Hepatic stellate cell (primary cell): ENCODE measurements at regions not wholly inside any gene's neighbourhood (a gene's known extent, or its start where the extent isn't known, plus 50 kb on each side); places are given as distances from the start of the nearest gene placed in this dataset.
"Not testable (repeated sequence)": the region's sequence is repeated elsewhere in the genome, so short reads cannot be mapped to it uniquely, and the experiment has no call there.

Experiments
- DNase-seq: peaks from one replicate; pipeline ENCODE4 v3.0.0; 2011; ENCODE audit warnings: low spot score

- DNase-seq = no peak
These were observed 408.8 kb upstream of the FZD8 start for GRCh38 chr10:36050763-36051499.

DNA sequence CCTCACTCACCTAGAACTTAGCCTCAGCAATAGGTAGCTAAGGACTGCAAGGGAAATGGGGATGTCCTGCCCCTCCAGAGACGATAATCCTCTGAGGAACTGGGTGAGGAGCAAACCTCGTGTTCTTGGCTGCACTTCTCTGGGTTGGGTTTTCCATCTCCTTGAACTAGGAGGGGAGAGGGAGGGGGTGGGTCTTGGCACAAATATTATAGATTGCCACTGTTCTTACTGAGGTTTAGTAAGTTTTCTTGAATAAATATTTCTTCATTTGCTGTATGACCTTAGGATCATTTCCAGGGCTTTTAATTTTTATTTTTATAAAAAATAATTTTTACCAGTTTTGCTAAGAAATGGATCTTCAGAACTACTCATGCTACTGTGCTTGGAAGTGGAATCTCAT is 406.7 kb upstream of the FZD8 start:
- DNase-seq = no peak

DNA sequence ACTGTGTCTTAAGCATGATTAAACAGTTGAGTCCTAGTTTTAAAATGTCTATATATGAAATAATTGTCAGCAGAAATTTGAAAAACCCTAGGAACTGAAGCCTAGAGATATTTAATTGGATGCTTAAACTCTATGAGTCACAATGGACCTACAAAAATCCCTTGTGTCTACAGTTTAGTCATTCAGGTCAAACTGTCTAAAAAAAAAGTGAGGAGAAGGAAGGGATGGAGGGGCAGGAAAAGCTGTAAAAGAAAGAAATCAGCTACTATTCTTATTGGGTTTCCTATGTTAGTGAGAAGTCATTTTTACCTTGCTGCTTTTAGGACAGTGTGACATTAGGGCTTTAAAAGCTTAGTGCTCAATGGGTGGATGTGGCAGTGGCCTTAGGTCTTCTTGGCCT is 406.1 kb upstream of the FZD8 start:
- DNase-seq = no peak

DNA sequence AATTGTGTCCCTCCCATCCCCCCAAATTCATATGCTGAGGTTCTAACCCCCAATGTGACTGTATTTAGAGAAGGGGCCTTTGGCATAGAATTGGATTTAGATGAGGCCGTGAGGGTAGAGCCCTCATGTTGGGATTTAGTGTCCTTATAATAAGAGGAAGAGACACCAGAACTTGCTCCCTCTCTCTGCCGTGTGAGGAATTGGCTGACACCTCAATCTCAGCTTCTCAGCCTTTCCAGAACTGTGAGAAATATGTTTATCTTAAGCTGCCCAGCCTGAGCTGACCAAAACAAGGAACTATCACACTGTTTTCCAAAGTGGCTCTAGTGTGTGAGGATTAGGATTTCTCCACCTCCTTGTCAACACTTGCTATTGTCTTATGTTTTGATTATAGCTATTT is 400.0 kb upstream of the FZD8 start:
- DNase-seq = no peak

- DNase-seq = no peak
These were observed 396.3 kb upstream of the FZD8 start for GRCh38 chr10:36038316-36038955.

GRCh38 chr10:36036137-36036536 is 394.0 kb upstream of the FZD8 start:
- DNase-seq = no peak

DNA sequence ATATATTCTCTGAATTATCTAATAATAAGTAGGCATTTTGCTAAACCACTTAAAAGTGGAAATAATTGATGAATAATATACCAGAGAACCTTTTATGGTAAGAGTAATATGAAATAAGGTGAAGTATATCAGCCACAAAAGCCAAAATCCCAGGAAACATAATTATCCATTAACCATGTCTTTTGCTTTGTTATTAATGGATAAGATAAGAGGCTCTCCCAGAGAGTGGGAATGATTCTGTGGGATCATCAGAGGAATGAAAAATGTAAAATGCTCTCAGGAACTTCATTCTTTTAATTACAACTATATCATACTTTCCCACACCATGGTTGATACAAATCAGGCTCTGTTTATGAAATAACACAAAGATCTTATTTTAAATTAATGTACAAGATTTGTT is 391.7 kb upstream of the FZD8 start:
- DNase-seq = no peak

- DNase-seq = no peak
These were observed 388.4 kb upstream of the FZD8 start for GRCh38 chr10:36030516-36030915.

DNA sequence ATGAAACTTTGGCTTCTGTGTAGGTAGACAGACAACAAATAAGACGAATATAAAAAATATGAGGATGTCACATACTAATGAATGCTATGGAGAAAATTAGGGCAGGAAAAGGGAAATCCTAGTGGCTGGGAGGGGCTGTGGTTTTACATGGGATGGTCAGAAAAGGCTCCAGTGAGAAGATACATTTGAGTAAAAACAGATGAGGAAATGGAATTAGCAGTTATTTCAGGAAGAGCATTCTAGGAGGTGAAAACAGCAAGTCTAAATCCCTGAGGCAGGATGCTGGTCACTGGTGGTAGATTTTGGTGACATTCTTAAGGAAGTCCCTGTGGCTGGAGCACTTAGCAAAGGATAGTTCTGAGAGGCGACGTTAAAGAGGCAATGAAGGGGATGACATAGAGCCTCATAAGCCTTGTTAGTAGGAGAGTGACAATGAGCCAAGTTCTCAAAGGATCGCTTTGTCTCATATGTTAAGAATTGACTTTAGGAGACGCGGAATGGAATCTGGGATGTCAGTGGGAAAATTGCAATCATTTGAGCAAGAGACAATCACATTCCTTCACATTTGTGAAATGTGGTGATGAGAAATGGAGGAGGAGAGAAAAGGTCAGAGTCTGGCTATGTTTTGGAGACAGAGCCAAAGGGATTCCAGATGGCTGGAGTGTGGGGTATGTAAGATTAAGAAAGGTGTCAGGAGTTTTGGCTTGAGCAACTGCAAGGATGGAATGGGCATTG is 384.7 kb upstream of the FZD8 start:
- DNase-seq = no peak

DNA sequence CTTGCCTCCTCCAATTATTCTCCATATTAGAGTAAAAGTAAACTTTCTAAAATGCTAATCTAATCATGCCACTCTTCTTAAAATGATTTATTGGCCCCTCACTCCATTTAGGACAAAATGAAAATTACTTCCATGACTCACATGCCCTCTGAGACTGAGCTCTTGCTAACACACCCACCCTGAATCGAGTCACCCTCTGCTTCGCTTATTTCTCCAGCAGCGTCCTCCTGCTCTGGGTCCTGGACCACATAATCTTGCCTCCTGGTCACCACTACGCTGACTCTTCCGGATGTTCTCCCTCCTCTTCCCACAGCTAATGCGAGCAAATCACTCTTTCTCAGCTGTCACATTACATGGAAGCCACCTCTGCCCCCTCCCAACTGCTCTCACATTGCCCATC is 384.0 kb upstream of the FZD8 start:
- no peak for DNase-seq

DNA sequence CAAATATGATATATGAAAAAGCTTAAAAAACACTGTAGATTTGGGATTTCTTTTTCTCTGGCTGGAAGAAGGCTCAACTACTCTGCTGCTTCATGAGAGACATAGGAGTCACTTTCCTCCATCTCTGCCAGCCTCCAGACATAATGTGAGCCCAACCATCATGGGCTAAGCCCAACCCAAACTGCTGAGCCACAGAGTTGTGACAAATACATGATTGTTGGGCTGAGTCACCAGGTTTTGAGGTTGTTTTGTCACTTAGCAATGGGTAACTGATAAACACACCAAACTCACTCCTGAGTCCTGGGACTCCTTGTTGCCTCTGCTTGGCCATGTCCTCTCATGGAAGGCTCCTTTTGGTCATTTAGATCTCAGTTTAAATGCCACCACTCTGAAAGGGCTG is 381.8 kb upstream of the FZD8 start:
- peak; percentile 75 for DNase-seq

- DNase-seq = no peak
These were observed 379.0 kb upstream of the FZD8 start for GRCh38 chr10:36021096-36021495.

GRCh38 chr10:36019749-36020148 is 377.7 kb upstream of the FZD8 start:
- DNase-seq = no peak

- DNase-seq = no peak
These were observed 376.9 kb upstream of the FZD8 start for GRCh38 chr10:36018996-36019395.

DNA sequence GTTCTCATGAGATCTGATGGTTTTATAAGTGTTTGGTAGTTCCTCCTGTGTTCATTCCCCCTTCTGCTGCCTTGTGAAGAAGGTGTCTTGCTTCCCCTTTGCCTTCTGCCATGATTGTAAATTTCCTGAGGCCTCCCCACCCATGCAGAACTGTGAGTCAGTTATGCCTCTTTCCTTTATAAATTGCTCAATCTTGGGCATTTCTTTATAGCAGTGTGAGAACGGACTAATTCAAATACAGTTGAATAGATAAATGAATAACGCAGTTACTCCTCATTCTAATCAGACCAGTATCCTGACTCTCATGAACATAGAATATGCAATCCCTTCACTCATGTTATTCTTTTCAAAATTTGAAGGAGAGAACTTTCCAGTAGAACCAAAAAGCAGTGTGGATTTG is 375.0 kb upstream of the FZD8 start:
- no peak for DNase-seq

GRCh38 chr10:36007369-36007768 is 365.3 kb upstream of the FZD8 start:
- no peak for DNase-seq

GRCh38 chr10:36003688-36004087 is 361.6 kb upstream of the FZD8 start:
- no peak for DNase-seq

- DNase-seq = no peak
These were observed 361.0 kb upstream of the FZD8 start for GRCh38 chr10:36003031-36003600.

- DNase-seq = no peak
These were observed 360.3 kb upstream of the FZD8 start for GRCh38 chr10:36002445-36002844.

DNA sequence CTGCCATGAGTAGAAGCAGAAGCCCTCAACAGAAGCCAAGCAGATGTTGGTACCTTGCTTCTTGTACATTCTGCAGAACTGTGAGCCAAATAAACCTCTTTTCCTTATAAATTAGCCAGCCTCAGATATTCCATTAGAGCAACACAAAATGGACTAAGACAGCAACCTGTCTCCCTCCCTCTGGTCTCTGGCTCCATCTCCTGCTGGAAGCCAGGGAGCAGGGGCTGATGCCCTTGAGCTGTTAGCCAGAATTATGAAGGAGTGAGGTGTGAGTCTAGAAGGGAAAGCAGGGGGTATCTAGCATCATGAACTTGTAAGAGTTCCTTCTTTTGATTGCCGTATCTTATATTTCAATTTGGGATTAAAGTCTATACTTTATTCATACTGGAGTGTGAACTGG is 358.7 kb upstream of the FZD8 start:
- DNase-seq = not testable (repeated sequence)

DNA sequence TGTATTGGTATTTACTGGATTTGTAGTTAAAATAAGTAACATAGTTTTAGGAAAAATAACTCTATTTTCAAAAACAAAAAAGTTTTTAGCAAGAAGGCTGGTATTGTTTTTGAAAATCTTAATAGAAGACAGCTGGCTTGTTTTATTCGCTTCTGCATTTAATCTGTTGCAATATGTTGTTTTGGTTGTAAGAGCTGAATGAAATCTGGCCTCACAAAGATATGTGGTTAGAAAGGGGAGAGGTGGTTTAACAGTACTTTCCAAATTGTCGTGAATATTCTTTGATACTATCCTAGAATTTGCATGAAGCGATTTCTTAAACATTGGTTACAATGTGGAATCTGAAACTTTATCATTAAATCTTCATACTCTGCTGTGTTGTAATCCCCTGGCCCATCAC is 355.9 kb upstream of the FZD8 start:
- no peak for DNase-seq

DNA sequence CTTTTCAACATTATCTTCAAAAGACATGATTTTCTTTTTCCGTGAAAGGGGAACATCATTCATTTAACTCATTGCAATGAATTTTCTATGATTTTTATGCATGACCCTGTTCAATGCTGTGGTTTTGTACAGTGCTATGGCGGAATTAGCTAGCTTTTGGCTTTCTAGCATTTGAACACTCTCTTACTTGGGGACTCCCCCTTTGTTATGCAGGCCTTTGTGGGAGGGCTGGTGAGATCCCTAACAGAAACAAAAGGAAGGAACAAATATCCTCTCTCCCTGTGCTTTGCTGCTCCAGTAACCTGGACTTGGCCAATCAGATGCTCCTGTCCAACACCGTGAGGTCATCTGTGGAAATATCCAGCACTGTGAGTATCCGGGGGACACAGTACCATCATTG is 353.4 kb upstream of the FZD8 start:
- DNase-seq = no peak
